Activated naive CD4-positive, alpha-beta T cell treated with anti-CD3 and anti-CD28 coated beads, Interleukin-2, amount 50 U/mL, for 16 hours (primary cell): ENCODE measurements at regions not wholly inside any gene's neighbourhood (a gene's known extent, or its start where the extent isn't known, plus 50 kb on each side); places are given as distances from the start of the nearest gene placed in this dataset.

Experiments used
- DNase-seq: peaks from one replicate; pipeline ENCODE4 v3.0.0-alpha.2; 2020

- no peak for DNase-seq
Observed at GRCh38 chr2:18924386-18924785, 335.0 kb upstream of the NT5C1B start.

GRCh38 chr2:18922276-18922675 lies 332.9 kb upstream of the NT5C1B start:
- DNase-seq, result no peak

GRCh38 chr2:18918280-18918679 lies 328.9 kb upstream of the NT5C1B start:
- DNase-seq, result no peak

- no peak for DNase-seq
Observed at GRCh38 chr2:18915227-18915626, 325.9 kb upstream of the NT5C1B start.

DNA sequence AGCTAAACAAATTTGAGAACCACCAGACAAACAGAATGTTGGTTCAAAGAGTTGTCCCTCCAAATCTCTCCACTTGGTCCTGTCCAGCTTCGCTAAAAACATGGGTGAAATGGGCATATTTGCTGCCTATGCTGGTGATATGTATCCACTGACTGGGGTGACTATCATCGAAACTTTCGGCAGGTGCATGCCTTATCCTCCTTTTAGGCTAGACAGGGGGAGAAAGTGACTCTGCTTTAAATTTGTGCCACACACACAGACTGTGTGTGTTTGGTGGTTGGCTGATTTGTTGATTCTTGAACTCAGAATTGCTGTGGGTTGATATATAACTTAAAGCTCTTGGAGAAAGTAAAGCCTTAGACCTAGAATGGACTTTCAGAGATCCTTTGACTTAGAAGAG lies 324.1 kb upstream of the NT5C1B start:
- no peak for DNase-seq

DNA sequence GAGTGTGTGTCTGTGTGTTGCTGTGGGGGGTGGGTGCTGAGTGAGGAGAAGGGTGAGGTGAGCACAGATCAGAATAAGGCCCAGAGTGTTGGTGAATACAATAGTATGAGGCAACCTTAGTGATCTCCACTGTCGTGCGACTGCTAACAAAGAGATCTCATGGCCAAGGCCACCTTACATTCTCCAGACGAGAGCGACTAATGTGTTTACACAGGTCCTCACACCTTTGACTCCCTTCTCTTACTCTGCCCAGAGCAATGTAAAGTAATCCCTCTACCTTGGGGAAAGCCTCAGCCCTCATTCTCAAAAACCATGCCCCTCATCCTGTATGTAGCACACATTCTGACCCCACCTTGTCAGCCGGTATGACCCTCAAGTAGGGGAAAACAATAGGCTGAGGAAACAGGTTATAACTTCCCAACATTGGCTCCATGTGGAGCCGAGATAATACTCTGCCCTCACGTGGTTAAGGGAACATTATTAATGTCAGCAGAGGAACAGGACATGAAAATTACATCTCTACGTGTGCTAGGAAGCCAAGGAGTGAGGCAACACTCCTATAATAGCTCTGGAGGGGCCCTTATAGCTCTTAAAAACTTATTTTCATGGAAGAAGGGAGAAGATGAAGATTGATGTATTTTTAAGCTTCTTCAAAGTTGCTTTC lies 323.0 kb upstream of the NT5C1B start:
- DNase-seq, result no peak

DNA sequence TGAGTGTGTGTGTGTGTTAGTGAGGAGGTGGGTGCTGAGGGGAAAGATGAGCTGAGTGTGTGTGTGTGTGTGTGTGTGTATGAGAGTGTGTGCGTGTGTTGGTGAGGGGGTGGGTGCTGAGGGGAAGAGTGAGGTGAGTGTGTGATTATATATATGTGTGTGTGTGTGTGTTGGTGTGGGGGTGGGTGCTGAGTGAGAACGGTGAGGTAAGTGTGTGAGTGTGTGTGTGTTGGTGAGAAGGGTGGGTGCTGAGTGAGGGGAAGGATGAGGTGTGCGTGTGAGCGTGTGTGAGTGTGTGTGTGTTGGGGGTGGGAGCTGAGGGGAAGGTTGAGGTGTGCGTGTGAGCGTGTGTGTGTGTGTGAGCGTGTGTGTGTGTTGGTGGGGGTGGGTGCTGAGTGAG lies 322.0 kb upstream of the NT5C1B start:
- no peak for DNase-seq

DNA sequence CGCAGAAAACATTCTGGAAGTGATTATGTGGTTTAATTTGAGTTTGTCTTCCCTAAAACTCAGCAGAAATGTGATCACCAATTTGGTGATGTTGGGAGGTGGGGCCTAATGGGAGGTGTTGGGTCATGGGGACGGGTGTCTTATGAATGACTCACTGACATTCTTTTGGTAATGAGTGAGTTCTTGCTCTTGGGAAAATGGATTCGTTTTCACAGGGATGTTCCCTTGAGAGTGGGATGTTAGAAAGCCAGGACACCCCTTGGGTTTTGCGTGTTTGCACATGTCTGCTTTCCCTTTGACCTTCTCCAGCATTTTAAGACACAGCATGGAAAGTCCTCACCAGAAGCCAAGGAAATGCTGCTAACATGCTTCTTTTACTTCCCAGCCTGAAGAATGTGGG lies 321.5 kb upstream of the NT5C1B start:
- no peak for DNase-seq

- DNase-seq, result no peak
Observed at GRCh38 chr2:18907937-18908336, 318.6 kb upstream of the NT5C1B start.

- no peak for DNase-seq
Observed at GRCh38 chr2:18907508-18907907, 318.1 kb upstream of the NT5C1B start.

GRCh38 chr2:18903750-18904149 lies 314.4 kb upstream of the NT5C1B start:
- DNase-seq, result no peak

GRCh38 chr2:18901242-18901641 lies 311.9 kb upstream of the NT5C1B start:
- DNase-seq, result no peak

DNA sequence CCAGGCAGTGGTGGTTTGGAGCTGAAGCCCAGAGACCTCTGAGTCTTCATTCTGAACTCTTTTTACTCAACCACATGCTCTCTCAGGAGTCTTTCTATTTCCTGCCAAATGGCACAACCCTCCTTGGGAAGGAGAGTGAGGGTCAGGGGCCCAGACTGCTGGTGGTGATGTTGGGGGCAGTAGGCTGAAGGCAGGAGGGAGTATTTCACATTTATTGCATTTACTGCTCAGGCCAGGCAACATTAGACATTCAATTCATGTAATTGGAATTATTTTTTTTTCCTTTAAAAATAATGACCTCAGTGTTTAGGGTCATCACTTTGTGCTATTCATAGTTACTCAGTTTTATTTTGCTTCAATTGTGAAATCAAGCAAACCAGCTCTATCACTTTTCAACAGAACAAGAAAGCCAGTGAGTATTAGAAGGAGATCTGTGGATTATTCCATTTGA lies 311.3 kb upstream of the NT5C1B start:
- DNase-seq, result no peak

GRCh38 chr2:18899725-18900124 lies 310.4 kb upstream of the NT5C1B start:
- no peak for DNase-seq

DNA sequence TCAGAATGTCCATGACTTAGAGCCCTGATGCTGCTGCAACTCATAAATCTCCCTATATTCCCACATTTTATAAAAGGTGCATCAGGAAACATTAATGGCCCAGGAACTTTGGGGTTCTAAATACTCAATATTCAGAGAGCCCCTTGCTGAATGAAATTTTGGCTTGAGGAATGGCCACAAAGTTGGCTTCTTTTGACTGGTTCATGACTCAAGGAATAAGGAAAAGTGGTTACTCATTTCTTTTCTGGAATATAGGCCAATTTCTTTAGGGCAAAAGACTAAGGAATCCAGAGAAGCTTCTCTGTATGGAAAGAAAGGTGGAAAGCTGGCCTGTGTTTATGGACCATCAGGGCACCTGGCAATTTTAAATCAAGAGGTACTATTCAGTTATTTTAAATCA lies 308.9 kb upstream of the NT5C1B start:
- no peak for DNase-seq

GRCh38 chr2:18896125-18896764 lies 306.9 kb upstream of the NT5C1B start:
- no peak for DNase-seq

DNA sequence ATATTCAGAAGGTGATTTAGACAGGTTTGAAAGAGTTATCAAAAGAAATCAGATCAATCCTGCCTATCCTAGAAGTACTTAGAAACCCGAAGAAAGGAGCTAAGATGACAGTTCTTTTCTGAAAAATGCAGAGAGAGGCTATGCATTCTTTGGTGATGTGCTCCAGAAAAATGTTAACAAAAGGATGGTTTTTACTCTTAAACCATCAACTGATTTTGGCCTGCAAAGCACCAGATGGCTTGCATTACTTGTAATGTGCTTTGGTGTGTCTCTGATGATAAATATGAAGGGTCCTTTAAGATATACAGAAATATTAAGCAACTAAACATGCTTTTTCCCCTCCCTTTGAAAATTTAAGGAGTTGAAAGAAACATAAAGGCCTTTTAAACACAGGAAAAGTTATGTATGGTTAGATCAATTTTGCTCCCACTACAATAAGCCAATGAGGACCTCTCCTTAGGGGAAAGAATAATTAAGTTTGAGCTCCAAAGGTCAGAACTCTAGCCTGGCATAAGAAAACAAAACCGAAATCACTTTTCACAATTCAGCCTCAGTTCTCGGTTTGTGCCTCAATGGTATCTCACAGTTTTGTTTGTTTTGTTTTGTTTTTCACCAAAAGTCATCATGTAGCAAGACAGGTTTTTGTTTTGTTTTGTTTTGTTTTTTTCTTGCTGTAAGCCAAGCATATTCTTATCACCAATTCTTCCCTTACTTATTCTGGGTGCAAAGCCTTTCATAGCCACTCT lies 302.4 kb upstream of the NT5C1B start:
- DNase-seq, result no peak

DNA sequence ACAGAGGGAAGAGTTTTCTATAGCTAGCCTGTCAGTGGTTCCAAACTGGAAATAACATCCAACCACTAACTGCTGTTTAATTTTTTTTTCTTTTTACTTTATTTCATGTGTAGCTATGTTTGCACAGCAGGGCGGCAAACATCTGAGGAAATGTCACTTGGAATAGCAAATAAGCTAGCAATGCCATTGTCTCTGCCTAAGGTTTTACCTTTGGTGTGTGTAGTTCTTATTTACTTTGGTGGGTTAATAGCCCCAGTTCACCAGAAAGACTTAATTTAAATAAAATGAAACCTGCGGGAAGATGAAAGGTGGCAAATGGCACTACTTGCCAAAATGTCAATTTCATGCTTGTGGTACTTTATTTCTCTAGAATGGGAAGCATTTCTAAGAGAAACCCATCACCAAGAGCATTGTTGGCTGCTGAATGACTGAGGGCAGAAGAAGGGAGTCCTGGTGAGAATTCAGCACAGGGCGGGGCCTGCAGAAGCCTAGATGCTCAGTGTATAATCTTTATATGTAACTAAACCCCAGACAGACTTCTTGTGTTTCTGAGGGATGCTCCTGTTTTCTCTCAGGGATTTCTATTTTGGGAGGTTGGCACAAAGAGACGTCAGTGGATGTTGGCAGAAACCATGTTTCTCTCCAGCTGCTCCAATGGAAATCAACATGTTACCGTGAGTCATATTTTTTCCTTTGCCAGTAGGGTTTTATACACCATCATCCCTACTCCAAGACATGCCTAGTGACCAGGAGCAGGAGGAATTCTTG lies 300.4 kb upstream of the NT5C1B start:
- DNase-seq, result no peak

GRCh38 chr2:18885457-18885856 lies 296.1 kb upstream of the NT5C1B start:
- DNase-seq, result no peak

GRCh38 chr2:18883616-18884456 lies 294.5 kb upstream of the NT5C1B start:
- no peak for DNase-seq

GRCh38 chr2:18871430-18871829 lies 282.1 kb upstream of the NT5C1B start:
- DNase-seq, result no peak

DNA sequence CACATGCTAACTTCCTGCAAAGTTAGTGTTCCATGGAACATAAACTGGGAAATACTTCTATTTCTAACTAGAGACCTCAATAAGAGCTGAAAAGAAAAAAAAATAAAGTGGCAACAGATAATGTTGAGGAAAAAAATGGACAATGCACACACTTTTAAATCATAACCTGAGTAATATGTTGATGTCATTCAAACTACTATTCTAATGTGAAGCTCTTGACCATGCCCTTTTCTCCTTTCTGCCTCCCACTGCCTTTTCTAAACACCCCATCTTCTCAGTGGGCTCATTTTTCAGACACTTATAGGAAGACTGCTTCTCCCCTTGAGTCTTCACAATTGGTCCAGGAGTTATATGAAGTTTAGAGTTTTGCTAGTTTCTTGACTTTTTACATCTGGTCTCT lies 280.9 kb upstream of the NT5C1B start:
- DNase-seq, result no peak

DNA sequence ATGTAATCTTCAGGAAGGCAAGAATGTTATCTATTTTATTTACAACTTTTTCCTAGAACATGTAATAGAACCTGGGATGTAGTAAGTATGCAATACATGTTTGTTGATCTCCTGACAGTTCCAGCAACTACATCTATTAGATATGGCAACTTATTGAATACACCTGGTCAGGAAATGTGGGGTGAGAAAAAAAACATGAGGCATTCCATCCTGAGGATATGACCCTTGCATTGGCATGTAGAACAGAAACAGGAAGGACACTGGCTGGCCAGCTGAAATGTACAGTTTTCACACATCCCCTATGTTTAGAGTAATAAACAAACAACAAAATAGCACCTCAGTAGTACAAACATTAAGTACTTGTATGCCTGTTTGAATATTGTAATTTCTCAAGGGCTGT lies 272.6 kb upstream of the NT5C1B start:
- no peak for DNase-seq
